SK-N-SH treated with all-trans-retinoic acid at 6 μM for 48 hours (cell line): ENCODE measurements at regions not wholly inside any gene's neighbourhood (a gene's known extent, or its start where the extent isn't known, plus 50 kb on each side); places are given as distances from the start of the nearest gene placed in this dataset.

Source experiments
- BACH2 ChIP-seq: fragments of 250-450 bp; sonication (Bioruptor Pico); IDR thresholded peaks from 2 replicates; pipeline ENCODE4 v1.9.0; 2021; ENCODE audit warnings: mild to moderate bottlenecking, borderline replicate concordance
- CSDC2 ChIP-seq: fragments of 250-450 bp; sonication (Bioruptor Pico); IDR thresholded peaks from 2 replicates; pipeline ENCODE4 v1.5.0; 2020; ENCODE audit warnings: mild to moderate bottlenecking, moderate library complexity
- ISL1 ChIP-seq: fragments of 250-450 bp; sonication (Bioruptor Pico); IDR thresholded peaks from 2 replicates; pipeline ENCODE4 v2.1.2; 2022; ENCODE audit warnings: mild to moderate bottlenecking, moderate library complexity
- OSR1 ChIP-seq: fragments of 250-450 bp; sonication (Bioruptor Pico); IDR thresholded peaks from 2 replicates; pipeline ENCODE4 v1.8.0; 2022; ENCODE audit warnings: moderate library complexity, mild to moderate bottlenecking, inconsistent platforms
- SNAI2 ChIP-seq: fragments of 250-450 bp; sonication (Bioruptor Pico); IDR thresholded peaks from 2 replicates; pipeline ENCODE4 v1.5.0; 2020; ENCODE audit warnings: mild to moderate bottlenecking, moderate library complexity
- TOX ChIP-seq: fragments of 250-450 bp; sonication (Bioruptor Pico); IDR thresholded peaks from 2 replicates; pipeline ENCODE4 v1.8.0; 2021; ENCODE audit warnings: mild to moderate bottlenecking, moderate library complexity, borderline replicate concordance
- ZC3H10 ChIP-seq: fragments of 250-450 bp; sonication (Bioruptor Pico); IDR thresholded peaks from 2 replicates; pipeline ENCODE4 v1.5.1; 2021; ENCODE audit warnings: mild to moderate bottlenecking, moderate library complexity
- ZFP30 ChIP-seq: fragments of 450-650 bp; formaldehyde crosslinking; IDR thresholded peaks from 2 replicates; pipeline ENCODE4 v1.5.0; 2022; ENCODE audit warnings: mild to moderate bottlenecking, moderate library complexity
- ZNF565 ChIP-seq: fragments of 450-650 bp; formaldehyde crosslinking; conservative IDR thresholded peaks from 2 replicates; pipeline ENCODE4 v1.5.0; 2020; ENCODE audit warnings: low read depth, mild to moderate bottlenecking, moderate library complexity
- TF ChIP-seq, protein P1 (sequence below): fragments of 250-450 bp; sonication (Bioruptor Pico); IDR thresholded peaks from 2 replicates; pipeline ENCODE4 v1.5.0; 2020; ENCODE audit warnings: mild to moderate bottlenecking, moderate library complexity
- TF ChIP-seq, protein P2 (sequence below): fragments of 250-450 bp; sonication (Bioruptor Pico); IDR thresholded peaks from 2 replicates; pipeline ENCODE4 v1.8.0; 2020; ENCODE audit warnings: mild to moderate bottlenecking, moderate library complexity, borderline replicate concordance
- TF ChIP-seq, protein P3 (sequence below): fragments of 250-450 bp; sonication (Bioruptor Pico); IDR thresholded peaks from 2 replicates; pipeline ENCODE4 v1.5.1; 2020; ENCODE audit warnings: low read depth, mild to moderate bottlenecking, moderate library complexity

DNA sequence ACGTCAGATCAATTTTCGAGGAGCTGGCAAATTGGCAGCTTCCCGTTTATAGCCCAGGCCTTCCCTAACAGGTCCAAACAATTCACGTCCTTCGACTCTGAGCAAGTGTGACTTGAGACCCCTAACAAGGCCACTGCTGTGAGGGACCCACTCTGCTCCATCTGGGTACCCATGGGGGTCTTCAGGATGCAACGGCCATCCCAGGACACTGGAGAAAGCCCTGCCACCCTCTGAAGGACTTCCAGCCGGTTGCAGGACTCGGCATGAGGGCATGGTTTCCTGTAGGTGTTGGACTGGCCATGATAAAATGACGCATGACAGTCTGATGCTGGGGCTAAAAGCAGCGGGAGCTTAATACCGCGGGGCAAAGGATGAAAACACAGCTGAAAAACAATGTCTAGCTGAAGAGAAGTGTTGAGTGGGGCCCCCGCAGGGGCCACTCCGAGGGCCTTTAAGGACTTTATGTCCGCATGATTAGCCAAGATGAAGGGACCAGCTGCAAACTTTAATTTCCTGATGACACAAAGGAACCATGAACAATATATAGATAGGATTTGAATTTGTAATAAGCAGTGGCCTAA, 113.3 kb upstream of the ZNF521 start:
- TF ChIP-seq, protein P1, sequence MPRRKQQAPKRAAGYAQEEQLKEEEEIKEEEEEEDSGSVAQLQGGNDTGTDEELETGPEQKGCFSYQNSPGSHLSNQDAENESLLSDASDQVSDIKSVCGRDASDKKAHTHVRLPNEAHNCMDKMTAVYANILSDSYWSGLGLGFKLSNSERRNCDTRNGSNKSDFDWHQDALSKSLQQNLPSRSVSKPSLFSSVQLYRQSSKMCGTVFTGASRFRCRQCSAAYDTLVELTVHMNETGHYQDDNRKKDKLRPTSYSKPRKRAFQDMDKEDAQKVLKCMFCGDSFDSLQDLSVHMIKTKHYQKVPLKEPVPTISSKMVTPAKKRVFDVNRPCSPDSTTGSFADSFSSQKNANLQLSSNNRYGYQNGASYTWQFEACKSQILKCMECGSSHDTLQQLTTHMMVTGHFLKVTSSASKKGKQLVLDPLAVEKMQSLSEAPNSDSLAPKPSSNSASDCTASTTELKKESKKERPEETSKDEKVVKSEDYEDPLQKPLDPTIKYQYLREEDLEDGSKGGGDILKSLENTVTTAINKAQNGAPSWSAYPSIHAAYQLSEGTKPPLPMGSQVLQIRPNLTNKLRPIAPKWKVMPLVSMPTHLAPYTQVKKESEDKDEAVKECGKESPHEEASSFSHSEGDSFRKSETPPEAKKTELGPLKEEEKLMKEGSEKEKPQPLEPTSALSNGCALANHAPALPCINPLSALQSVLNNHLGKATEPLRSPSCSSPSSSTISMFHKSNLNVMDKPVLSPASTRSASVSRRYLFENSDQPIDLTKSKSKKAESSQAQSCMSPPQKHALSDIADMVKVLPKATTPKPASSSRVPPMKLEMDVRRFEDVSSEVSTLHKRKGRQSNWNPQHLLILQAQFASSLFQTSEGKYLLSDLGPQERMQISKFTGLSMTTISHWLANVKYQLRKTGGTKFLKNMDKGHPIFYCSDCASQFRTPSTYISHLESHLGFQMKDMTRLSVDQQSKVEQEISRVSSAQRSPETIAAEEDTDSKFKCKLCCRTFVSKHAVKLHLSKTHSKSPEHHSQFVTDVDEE, result no peak
- no peak for TF ChIP-seq SNAI2 (CRISPR knock-in tag)
- no peak for TF ChIP-seq ZC3H10
- TF ChIP-seq, protein P2, sequence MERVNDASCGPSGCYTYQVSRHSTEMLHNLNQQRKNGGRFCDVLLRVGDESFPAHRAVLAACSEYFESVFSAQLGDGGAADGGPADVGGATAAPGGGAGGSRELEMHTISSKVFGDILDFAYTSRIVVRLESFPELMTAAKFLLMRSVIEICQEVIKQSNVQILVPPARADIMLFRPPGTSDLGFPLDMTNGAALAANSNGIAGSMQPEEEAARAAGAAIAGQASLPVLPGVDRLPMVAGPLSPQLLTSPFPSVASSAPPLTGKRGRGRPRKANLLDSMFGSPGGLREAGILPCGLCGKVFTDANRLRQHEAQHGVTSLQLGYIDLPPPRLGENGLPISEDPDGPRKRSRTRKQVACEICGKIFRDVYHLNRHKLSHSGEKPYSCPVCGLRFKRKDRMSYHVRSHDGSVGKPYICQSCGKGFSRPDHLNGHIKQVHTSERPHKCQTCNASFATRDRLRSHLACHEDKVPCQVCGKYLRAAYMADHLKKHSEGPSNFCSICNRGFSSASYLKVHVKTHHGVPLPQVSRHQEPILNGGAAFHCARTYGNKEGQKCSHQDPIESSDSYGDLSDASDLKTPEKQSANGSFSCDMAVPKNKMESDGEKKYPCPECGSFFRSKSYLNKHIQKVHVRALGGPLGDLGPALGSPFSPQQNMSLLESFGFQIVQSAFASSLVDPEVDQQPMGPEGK (CRISPR knock-in tag), result no peak
- no peak for TF ChIP-seq ZNF565
- TF ChIP-seq, protein P3, sequence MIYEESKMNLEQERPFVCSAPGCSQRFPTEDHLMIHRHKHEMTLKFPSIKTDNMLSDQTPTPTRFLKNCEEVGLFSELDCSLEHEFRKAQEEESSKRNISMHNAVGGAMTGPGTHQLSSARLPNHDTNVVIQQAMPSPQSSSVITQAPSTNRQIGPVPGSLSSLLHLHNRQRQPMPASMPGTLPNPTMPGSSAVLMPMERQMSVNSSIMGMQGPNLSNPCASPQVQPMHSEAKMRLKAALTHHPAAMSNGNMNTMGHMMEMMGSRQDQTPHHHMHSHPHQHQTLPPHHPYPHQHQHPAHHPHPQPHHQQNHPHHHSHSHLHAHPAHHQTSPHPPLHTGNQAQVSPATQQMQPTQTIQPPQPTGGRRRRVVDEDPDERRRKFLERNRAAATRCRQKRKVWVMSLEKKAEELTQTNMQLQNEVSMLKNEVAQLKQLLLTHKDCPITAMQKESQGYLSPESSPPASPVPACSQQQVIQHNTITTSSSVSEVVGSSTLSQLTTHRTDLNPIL (CRISPR knock-in tag), result no peak
- TF ChIP-seq CSDC2 (CRISPR knock-in tag), result no peak
- no peak for TF ChIP-seq ZFP30 (CRISPR knock-in tag)
- TF ChIP-seq ISL1 (CRISPR knock-in tag), result no peak
- no peak for TF ChIP-seq BACH2 (CRISPR knock-in tag)
- no peak for TF ChIP-seq OSR1
- TF ChIP-seq TOX (CRISPR knock-in tag), result no peak
